Uterus (tissue), 2 donors: ENCODE measurements at regions not wholly inside any gene's neighbourhood (a gene's known extent, or its start where the extent isn't known, plus 50 kb on each side); places are given as distances from the start of the nearest gene placed in this dataset.

Experiments
- POLR2A ChIP-seq, 2 donors: fragments of 450-650 bp; IDR thresholded peaks; one replicate each; pipeline ENCODE4 v1.6.1; 2016; ENCODE audit warnings: antibody characterized with exemption in 2 of 2, mild to moderate bottlenecking in 1 of 2, moderate library complexity in 1 of 2
- TF ChIP-seq, protein P1 (sequence below), 4 experiments: fragments of 200-600 bp in 2 of 4; fragments of 450-650 bp in 2 of 4; sonication (generic) in 2 of 4; IDR thresholded peaks; one replicate each; pipeline ENCODE4 v1.5.1; 2016 to 2019; ENCODE audit warnings: antibody characterized with exemption in 4 of 4, mild to moderate bottlenecking in 2 of 4, moderate library complexity in 1 of 4

DNA sequence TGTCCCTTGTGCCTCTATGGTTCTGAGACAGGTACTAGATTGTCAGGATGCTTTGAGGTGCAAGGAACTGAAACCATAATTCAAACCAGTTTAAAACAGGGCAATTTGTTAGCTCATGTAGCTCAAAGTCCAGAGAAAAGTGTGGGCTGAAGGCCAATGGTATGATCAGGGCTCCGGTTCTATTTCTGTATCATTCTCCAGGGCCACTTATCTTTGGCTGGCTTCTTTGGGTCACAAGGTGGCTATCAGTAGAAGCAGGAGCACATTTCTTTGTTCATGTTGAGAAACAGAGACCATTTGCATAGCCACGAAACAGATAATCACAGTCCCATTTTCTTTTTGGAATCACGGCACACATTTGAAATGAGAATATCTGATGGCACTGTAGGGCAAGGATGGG is 294.9 kb downstream of the ETNK1 start:
- TF ChIP-seq, protein P1, sequence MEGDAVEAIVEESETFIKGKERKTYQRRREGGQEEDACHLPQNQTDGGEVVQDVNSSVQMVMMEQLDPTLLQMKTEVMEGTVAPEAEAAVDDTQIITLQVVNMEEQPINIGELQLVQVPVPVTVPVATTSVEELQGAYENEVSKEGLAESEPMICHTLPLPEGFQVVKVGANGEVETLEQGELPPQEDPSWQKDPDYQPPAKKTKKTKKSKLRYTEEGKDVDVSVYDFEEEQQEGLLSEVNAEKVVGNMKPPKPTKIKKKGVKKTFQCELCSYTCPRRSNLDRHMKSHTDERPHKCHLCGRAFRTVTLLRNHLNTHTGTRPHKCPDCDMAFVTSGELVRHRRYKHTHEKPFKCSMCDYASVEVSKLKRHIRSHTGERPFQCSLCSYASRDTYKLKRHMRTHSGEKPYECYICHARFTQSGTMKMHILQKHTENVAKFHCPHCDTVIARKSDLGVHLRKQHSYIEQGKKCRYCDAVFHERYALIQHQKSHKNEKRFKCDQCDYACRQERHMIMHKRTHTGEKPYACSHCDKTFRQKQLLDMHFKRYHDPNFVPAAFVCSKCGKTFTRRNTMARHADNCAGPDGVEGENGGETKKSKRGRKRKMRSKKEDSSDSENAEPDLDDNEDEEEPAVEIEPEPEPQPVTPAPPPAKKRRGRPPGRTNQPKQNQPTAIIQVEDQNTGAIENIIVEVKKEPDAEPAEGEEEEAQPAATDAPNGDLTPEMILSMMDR (IDR thresholded peaks at IDR 0.05) = no peak
- TF ChIP-seq POLR2A (IDR thresholded peaks at IDR 0.05) = no peak
